ENCODE measurements at regions not wholly inside any gene's neighbourhood (a gene's known extent, or its start where the extent isn't known, plus 50 kb on each side); places are given as distances from the start of the nearest gene placed in this dataset.

- TF ChIP-seq CTCF (IDR thresholded peaks at IDR 0.05; ENCODE audit: insufficient read depth, low read length) (no peak), GABPA (IDR thresholded peaks at IDR 0.05; ENCODE audit: low read depth) (no peak), POLR2AphosphoS5 (IDR thresholded peaks at IDR 0.05; ENCODE audit: low read depth) (no peak)
These were observed 238.0 kb upstream of the HS6ST1 start for GRCh38 chr2:128556633-128557032.

Data from HL-60 (cell line).